Ammon's horn (tissue), 1 donor: ENCODE measurements at regions not wholly inside any gene's neighbourhood (a gene's known extent, or its start where the extent isn't known, plus 50 kb on each side); places are given as distances from the start of the nearest gene placed in this dataset.
"Not testable (repeated sequence)": the region's sequence is repeated elsewhere in the genome, so short reads cannot be mapped to it uniquely, and the experiment has no call there.

Source experiments
- DNase-seq: peaks from one replicate; pipeline ENCODE4 v3.0.0-alpha.2; 2016; ENCODE audit warnings: low spot score

DNA sequence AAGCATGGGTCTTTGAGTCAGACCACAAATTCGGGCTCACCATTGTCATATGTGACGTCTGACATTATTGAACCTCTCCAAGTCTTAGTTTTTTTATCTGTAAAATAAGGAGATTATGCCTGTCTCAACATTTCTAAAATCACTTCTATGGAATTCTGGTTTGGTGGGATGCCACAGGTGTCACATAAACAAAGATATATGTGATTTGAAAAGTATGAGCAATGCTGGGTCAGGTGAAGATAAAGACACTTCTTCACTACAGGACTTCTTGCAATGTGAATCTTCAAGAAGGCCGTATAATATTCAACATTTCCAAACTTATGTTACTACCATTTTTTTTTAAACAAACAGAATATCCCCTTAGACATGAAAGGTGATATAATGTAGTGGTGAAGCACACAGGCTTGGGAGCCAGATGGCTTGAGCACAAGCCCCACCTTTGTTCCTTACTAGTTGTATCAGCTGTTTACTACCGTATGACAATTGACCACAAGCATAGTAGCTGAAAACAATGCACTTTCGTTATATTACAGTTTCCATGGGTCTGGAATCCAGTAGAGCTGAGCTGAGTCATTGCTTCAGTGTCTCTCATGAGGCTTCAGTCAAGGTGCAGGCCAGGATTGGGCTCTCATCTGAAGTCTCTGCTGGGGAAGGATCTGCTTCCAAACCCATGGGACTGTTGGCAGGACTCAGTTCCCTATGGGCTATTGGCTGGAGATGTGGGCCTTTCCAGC is 87.7 kb downstream of the UTP18 start:
- no peak for DNase-seq

DNA sequence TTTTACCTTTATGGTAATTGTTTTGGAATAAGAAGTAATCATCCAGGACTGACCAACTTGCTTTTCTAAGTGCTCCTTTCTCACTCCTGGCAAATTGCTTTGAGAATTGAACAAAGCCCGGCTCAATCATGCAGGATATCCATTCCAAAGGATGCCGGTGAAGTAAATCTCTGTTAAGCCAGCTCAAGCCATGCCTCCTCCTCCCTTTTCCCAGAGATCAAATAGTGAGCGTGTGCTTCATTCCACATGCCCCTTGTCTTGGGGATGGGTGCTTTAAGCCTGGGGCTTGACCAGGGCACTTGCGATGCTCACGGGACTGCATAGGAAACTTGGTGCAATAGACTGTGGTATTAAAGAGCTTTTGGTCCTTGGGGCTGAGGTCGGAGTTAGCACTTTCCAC is 90.7 kb downstream of the UTP18 start:
- DNase-seq = no peak

DNA sequence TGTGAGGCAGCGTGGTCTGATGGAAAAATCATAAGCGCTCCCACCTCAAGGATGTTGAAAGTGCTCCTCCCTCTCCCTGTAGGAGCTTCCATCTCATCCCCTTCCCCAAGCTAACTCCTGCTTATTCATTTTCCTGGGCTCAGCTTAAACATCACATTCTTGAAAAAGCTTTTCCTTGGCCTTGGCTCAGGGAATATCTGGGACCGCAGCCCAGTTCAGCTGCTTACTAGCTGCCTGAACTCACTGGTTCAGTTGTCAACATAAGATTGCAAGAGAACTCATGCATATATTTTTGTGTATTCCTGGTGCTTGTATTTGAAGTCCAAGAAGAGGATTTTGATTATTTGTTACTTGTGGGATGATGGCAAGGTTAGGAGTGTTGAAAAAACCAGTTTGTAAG is 91.5 kb downstream of the UTP18 start:
- peak; percentile 77 for DNase-seq

DNA sequence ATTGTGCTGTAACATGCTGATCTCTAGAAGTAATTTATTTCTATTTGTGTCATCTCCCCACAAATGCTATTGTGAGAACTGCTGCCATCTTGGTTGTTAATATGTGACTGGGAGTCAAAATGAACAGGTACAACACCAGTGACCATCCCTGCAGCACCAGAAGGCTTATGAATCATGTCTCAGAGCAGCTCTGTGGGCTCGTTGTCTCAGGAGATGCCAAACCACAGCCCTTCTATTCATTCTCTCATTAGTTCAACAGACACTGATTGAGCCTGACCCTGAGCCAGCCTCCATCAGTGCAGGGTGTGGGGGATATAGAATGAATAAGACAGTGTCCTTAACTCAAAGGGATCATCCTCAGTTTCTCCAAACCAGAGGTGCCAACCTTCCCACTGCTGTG is 92.5 kb downstream of the UTP18 start:
- DNase-seq = no peak

DNA sequence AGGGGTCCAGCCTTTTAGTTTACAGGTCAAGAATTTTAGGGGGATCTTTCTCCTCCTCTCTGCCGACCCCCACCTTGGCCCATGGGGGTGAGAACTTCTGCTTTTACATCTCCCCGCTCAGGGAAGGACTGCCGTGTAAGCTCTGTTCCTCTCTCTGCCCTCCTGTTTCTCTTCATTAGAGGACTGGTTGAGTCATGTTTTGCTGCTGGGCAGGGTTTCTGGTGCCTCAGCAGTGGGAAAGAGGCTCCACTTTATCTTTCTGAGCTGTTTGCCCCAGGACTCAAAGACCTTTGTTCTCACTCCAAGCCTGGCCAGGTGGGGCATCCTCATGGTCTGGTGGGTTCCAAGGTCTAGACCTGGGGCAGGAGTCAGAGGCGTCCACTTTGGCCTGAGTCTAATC is 93.0 kb downstream of the UTP18 start:
- no peak for DNase-seq

DNA sequence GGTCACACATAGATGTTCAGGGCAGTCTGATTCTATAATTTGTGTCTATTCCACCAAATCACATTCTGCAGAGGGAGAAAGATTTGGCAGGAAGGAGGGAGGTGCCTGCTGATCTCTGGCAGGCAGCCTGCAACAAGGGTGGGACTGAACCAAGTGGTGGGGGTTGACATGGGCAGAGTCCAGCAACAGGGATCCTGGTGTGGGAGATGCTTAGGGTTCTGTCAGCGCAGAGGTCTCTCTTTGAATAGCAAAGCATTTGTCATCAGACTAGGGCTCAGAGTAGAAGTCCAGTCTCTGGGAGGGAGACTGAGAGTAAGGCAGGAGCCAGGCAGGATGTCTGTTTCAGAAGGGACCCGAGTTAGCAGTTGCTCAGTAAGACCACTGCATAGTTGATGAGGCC is 94.6 kb downstream of the UTP18 start:
- no peak for DNase-seq

DNA sequence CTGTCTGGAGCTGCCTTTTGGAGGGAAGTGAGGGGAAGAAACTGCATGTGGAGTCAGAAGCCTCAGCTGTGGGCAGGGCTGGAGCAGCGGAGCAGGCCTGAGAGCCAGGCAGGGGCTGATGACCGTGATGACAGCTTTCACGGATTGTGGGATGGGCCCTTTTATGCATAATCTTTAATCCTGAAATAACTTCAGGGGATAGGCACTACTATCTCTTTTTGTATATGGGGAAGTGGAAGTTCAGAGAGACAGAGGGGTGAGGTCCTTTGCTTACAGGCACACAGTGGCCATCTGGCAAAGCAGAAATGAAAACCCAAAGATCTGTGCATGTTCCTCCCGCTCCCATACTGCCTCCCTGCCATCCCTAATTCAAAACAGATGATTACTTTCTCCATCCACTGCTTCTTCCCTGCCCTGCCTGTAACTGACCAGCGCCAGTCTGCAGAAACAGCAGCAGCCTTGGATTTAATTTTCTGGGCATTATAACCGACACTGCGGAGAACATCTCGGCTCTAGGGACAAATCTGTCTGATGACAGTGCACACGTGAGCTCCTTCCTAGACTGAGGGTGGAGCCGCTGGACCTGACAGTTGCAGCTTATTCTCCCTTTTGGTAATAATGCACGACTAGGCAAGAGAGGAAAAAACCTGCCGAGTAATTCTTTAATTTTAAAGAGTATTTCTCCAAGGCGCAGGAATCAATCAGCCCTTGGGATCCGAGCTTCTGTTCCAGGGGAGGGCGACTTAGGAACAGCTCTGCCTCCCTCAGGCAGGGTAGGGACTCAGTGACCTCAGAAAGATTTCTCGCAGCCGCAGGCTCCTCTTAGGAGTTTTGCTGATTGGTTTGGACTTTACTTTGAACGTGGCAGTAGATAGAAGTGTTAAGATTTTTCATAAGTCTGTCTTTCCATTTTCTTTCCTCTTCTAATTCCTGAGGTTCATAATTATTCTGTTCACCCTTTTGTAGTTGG is 95.4 kb downstream of the UTP18 start:
- DNase-seq = no peak

DNA sequence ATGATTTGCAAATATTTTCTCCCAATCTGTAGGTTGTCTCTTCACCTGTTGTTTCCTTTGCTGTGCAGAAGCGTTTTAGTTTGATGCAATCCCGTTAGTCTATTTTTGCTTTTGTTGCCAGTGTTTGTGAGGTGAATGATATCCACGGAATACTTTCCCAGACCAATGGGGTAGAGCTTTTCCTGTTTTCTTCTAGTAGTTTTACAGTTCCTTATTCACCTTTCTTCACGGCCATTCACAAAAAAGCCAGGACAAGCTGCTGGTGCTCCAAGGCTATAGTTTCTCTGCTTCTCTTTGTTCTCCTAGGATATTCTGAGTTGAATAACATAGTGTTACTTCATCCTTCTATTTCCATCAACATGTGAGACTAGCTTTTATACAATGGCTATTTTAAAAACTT is 98.7 kb downstream of the UTP18 start:
- DNase-seq = no peak

DNA sequence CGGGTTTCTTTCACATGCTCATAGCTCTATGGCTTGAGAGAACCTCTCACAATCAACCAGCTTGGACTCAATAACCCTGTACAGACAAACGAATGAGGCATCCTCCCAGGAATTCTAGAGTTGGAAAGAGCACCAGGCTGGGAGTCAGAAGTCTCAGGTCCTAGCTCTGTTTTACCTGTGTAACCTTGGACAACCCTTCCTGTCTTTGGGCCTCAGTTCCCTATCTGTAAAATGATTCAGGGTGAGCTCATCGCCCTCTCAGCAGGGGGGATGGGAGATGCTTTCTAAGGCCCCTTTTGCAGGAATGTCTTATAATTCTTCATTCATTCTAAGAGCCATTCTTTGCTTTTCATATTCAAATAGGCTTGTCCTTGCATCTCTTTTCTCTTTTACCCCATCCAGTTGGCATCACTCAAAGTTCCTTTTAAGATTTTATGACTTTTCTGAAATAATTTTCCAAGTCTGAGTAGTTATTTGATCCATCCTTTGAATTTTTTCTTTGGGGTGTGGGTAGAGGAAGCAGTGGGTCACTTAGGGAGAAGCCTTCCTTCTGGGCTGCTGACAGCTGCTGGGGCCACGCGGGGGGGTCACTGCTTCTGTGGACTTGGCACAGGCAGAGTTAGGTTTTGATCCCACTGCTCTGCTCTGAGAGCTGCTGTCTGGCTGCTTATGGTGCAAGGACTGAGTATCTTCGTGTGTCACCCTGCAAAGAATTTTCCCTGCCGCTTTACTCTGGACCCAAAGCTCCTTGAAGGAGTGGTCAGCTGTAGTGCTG is 102.7 kb downstream of the UTP18 start:
- DNase-seq = peak; percentile 77

DNA sequence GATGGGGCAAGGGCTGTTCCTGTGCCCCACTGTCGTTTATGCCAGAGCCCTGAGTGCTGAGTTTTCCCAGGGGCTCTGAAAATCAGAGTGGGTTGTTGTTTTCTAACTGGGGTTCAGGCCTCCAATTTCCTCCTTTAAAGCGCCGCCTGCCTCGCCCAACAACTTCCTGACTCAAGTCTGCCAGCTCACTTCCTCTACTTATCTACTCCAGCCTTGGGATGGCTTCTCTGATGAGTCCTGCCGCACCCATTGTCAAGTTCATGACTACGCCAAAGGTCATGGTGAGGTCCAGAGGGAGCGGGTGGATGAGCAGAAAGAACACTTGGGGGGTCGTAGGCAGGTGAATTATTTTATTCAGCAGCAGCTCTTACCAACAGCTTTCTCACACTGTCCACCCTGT is 104.7 kb downstream of the UTP18 start:
- no peak for DNase-seq

DNA sequence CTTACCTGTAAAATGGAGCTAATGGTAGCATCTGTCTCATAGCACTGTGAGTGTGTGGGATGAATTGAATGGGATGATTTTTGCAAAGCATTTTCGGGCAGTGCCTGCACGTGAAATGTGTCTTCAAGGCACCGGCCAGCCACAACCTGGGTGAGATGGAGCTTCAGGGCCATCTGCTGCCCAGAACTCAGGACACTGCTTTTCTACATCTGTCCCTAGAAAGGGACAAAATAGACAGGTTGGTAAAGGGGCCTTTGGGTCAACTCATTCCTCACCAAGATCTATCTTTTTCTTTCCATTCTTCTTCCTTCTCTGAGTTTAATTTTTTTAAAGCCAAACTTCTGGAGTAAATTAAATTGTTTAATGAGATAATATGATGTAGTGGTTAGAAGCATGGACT is 106.5 kb downstream of the UTP18 start:
- DNase-seq = no peak

DNA sequence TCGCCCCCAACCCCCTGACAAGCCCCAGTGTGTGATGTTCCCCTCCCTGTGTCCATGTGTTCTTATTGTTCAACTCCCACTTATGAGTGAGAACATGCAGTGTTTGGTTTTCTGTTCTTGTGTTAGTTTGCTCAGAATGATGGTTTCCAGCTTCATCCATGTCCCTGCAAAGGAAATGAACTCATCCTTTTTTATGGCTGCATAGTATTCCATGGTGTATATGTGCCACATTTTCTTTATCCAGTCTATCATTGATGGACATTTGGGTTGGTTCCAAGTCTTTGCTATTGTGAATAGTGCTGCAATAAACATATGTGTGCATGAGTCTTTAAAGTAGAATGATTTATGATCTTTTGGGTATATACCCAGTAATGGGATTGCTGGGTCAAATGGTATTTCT is 107.5 kb downstream of the UTP18 start:
- not testable (repeated sequence) for DNase-seq

DNA sequence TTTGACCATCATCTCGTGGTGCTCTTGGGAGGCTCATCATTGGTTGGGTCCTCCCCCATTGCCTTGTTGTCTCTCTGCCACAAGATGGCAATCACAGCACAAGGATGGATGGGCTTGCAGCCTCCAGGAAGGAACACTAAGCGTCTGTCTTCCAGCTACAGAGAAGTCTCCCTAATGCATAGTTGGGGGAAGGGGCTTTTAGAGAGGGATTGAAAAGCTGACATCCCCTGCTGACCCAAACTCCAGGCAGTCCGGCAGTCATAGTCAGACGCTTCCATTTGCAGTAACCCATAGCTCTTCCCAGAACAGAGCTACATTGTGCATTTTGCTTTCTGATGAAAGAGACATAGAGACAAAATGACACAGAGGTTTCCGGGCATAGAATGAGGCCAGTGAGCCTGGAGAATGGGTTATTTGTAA is 111.4 kb downstream of the UTP18 start:
- peak; percentile 97 for DNase-seq

DNA sequence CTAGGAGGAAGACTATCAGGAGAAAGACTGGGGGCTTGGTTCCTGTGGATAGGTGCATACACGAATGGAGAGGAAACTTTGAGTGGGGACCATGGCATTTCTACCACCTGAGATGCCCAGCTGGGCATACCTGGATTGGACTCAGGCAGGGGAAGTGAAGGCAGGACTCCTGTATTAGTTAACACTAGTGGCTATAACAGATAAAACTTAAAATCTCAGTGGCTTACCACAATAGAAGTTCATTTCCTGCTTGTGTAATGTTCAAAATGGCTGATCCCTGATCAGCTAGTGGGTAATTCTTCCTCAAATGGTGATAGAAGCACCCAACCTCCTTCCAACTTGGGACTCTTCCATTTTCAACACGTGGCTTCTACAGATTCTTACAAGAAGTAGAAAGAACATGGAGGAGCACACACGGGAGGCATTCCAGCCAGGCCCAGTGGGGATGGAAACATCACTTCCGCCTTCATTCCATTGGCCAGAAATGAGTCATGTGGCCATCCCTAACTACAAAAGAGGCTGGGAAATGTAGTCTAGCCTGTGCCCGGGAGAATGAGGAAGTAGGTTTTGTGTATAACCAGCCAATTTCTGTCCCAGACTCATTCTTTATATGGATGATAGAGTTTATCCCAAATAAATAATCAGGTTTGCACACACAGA is 112.1 kb downstream of the UTP18 start:
- peak; percentile 92 for DNase-seq

DNA sequence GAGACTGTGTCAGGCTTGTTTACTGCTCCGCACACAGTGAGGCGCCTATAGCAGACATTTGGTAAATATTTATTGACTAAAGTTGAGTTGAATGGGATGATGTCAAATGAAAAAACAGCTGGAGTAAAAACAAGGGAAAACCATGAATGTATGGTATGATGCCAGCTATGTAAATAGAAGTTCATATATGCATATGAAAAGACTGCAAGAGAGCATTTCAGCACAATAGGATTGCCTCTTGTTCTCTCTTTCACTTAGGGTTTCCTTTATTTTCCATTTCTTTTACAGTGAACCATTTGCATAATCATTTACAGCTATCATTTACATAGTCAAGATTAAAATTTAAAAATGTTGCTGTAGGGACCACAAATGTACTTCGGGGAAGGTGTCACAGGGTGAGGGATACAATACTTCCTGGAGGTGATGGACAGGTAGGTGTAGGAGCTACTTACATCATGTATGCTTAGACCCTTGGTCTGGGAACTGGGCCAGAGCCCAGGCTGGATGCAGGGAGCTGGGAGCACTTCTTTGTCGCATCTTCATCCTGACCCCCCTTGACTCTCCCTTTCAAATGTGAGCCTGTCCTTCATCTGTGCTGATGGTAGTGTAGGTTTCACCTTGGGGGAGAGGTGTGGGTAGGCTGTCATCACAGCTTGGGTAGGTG is 113.3 kb downstream of the UTP18 start:
- DNase-seq = no peak

DNA sequence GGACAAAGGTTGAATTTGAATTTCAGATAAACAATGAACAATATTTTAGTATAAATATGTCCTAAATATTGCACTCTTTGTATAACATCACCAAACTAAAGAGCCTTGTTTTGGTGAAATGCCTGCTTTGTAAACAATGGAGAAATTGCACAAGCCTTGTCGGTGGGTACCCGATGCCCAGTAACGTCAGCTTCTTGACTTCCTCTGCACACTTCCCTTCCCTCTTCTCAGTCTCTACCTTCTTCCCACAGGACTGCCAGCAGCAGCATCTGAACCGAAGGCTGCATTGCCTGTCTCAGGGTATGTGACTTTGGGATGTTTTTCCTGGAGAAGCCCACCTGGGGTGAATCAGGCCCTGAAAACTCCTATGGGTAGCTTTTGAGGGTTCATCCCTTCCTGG is 113.9 kb downstream of the UTP18 start:
- DNase-seq = peak; percentile 59

DNA sequence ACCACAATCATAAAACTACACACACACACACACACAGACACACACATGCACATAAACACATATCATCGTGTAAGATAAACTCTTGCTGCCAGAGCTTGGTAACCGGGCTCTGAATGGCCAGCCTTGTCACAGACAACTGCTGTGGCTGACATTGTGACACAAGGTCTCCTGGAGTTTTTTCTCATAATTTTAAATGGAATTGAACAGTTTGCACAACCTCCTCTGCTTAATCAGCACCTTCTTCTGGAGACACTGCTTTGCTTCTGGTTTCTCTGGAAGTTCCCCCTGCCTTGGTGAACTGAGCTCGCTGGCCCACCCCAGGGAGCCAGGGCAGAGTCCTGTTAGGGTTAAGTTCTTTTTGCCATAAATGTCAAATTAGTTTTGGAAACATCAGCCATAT is 115.4 kb downstream of the UTP18 start:
- DNase-seq = no peak

DNA sequence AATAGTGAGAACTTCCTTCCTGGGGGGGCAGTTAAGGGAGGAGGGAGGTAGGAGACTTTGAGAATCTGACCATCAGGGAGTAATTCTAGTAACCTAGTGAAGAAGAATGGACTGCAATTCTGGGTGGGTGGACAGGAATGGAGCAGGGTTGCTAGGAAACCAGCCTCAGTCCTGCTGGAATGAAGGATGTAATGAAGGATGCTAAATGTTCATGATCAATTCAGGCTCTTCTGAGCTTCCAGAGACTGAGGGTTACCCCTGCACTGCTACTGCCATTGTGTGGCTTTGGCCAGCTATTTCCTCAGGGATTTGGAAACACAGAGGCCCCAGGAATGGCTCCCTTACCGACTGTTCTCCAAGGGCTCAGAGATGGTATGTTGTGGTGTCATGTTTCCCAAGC is 116.4 kb downstream of the UTP18 start:
- no peak for DNase-seq

DNA sequence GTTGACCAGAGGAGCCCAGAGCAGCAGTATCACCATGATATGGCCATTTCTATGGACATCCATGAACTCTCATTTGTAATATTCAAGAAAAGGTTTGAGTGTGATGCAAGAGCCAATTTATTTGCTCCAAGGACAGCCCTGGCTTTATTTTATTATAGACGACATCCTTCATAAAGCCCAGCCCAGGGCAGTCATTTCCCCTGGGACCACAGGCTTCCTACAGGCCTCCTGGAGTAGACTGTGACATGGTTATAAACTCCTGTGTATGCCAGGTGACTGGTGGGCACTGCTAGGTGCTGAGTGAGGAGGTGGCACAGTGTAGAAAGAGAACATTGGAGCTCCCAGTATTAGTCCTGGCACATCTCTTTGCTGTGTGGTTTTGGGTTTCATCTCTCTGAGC is 120.9 kb downstream of the UTP18 start:
- no peak for DNase-seq

DNA sequence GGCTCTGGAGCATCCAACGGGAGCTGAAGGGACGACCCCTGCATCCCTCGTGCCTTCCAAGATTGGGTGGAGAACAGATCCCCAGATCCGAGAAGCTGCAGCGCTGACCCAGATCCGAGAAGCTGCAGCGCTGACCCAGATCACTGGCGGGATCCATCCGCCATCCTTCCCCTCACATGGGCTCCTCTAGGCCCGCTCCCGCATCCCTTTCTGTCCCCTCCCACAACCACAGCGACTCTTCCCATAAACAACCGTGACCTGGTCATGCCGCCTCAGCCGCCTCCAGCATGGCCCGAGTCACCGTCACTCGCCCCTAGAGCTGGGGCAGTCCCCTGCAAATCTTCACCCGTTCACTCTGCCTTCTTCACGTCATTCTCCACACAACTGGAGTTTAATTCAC is 124.9 kb downstream of the UTP18 start:
- DNase-seq = no peak

DNA sequence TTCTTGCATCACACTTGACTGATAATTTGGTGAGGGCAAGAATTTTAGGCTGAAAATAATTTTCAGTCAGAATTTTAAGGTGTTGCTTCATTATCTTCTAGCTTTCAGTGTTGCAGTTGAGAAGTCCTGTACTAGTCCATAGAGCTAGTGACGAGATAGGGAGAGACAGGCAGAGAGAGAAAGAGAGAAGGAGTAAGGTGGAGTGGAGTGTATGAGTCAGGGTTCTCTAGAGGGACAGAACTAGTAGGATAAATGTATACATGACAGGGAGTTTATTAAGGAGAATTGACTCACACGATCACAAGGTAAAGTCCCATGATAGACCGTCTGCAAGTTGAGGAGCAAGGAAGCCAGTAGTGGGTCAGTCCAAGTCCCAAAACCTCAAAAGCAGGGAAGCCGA is 127.2 kb downstream of the UTP18 start:
- no peak for DNase-seq
